Mesendoderm (in vitro differentiated cells): ENCODE measurements at regions not wholly inside any gene's neighbourhood (a gene's known extent, or its start where the extent isn't known, plus 50 kb on each side); places are given as distances from the start of the nearest gene placed in this dataset.

Experiments used
- DNase-seq: peaks from one replicate; pipeline ENCODE4 v3.0.0; 2013
- H2AK5ac ChIP-seq: 2 replicates; pipeline ENCODE4 v1.6.1; 2013; ENCODE audit warnings: low read length, inconsistent platforms
- H2BK120ac ChIP-seq: 2 replicates; pipeline ENCODE4 v1.6.1; 2013; ENCODE audit warnings: low read depth, mild to moderate bottlenecking, low read length, moderate library complexity, mixed read lengths
- H2BK15ac ChIP-seq: replicated peaks from 2 replicates; pipeline ENCODE4 v1.6.1; 2013; ENCODE audit warnings: low read depth, mild to moderate bottlenecking, moderate library complexity
- H2BK5ac ChIP-seq: 2 replicates; pipeline ENCODE4 v1.6.1; 2013; ENCODE audit warnings: low read length, inconsistent platforms
- H3K18ac ChIP-seq: 2 replicates; pipeline ENCODE4 v1.6.1; 2013; ENCODE audit warnings: mild to moderate bottlenecking, low read length, mixed read lengths
- H3K23ac ChIP-seq: one replicate; pipeline ENCODE4 v1.6.1; 2013; ENCODE audit warnings: low read length
- H3K27ac ChIP-seq: 2 replicates; pipeline ENCODE4 v1.5.1; 2013; ENCODE audit warnings: low read depth, mild to moderate bottlenecking, inconsistent platforms, low read length, moderate library complexity
- H3K27me3 ChIP-seq: 2 replicates; pipeline ENCODE4 v1.6.1; 2013; ENCODE audit warnings: low read length, control low read depth, mild to moderate bottlenecking, inconsistent platforms; ENCODE audit not compliant: insufficient read depth, poor library complexity
- H3K36me3 ChIP-seq: 2 replicates; pipeline ENCODE4 v1.6.1; 2013; ENCODE audit warnings: low read length, inconsistent platforms; ENCODE audit not compliant: control insufficient read depth, insufficient read depth
- H3K4ac ChIP-seq: one replicate; pipeline ENCODE4 v1.6.1; 2013; ENCODE audit warnings: low read depth, mild to moderate bottlenecking, low read length, moderate library complexity
- H3K4me1 ChIP-seq: 2 replicates; pipeline ENCODE4 v1.6.1; 2013; ENCODE audit warnings: low read depth, low read length, inconsistent platforms; ENCODE audit not compliant: control insufficient read depth
- H3K4me2 ChIP-seq: 2 replicates; pipeline ENCODE4 v1.6.1; 2013; ENCODE audit warnings: low read length
- H3K4me3 ChIP-seq: 2 replicates; pipeline ENCODE4 v1.5.1; 2013; ENCODE audit warnings: mild to moderate bottlenecking, low read length
- H3K56ac ChIP-seq: one replicate; pipeline ENCODE4 v1.6.1; 2013; ENCODE audit warnings: low read length
- H3K79me1 ChIP-seq: 2 replicates; pipeline ENCODE4 v1.6.1; 2013; ENCODE audit warnings: low read length, inconsistent platforms
- H3K79me2 ChIP-seq: 2 replicates; pipeline ENCODE4 v1.6.1; 2013; ENCODE audit warnings: mild to moderate bottlenecking, low read length; ENCODE audit not compliant: control insufficient read depth, insufficient read depth
- H3K9ac ChIP-seq: 2 replicates; pipeline ENCODE4 v1.6.1; 2013; ENCODE audit warnings: low read length, inconsistent platforms
- H4K5ac ChIP-seq: one replicate; pipeline ENCODE4 v1.6.1; 2013; ENCODE audit warnings: low read length
- H4K8ac ChIP-seq: one replicate; pipeline ENCODE4 v1.6.1; 2013; ENCODE audit warnings: low read depth, mild to moderate bottlenecking, control low read depth, low read length, moderate library complexity
- WGBS: extraction: QIAGEN DNeasy Blood & Tissue Kit; methylation state at CpG from one replicate; pipeline ENCODE4 v1.1.7; 2013; ENCODE audit warnings: low lambda C conversion rate, missing lambda C conversion rate; ENCODE audit not compliant: insufficient coverage; ENCODE audit errors: extremely low coverage; 5-methylcytosine and 5-hydroxymethylcytosine counted together

- H3K9ac ChIP-seq = no peak overlapping the region
- DNase-seq = no peak
- no peaks in the 10 kb centered on the region for H3K27me3 ChIP-seq
Observed at GRCh38 chr4:31548021-31548420, 827.9 kb downstream of the PCDH7 start.

DNA sequence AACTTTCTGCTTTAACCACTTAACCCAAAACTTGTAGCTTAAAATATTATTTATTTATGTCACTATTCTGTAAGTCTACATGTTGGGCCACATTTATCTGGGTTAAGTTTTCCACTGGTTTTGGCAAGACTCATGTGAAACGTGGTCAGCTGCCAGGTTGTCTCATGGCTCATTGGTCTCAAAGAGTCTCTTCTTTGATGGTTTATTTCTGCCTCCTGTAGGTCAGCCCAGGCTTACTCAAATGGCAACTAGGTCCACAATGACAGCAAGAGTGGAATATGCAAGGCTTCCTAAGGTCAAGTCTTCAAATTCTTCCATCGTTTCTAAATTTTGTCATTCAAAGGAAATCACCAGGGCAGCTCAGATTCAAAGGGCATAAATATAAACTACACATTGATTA lies 828.7 kb downstream of the PCDH7 start:
- H4K8ac ChIP-seq = no peak overlapping the region
- H4K5ac ChIP-seq = no peak overlapping the region
- no peaks in the 10 kb centered on the region for H3K79me1 ChIP-seq
- no peak overlapping the region for H3K56ac ChIP-seq
- H3K4ac ChIP-seq = no peak overlapping the region
- no peak overlapping the region for H3K27ac ChIP-seq
- H2BK15ac ChIP-seq = no peak overlapping the region
- no peak overlapping the region for H3K18ac ChIP-seq
- no peak overlapping the region for H2BK5ac ChIP-seq
- no peak overlapping the region for H2AK5ac ChIP-seq
- no peaks in the 10 kb centered on the region for H3K79me2 ChIP-seq
- H3K36me3 ChIP-seq = no peaks in the 10 kb centered on the region
- no peak overlapping the region for H3K4me2 ChIP-seq
- H3K4me3 ChIP-seq = no peak overlapping the region
- no peaks in the 10 kb centered on the region for H3K27me3 ChIP-seq
- DNase-seq = no peak
- no CpG with 5 or more reads among the region's 2 CpGs for WGBS
- no peak overlapping the region for H3K9ac ChIP-seq
- H2BK120ac ChIP-seq = no peak overlapping the region
- H3K4me1 ChIP-seq = no peaks in the 10 kb centered on the region
- H3K23ac ChIP-seq = no peak overlapping the region

More at GRCh38 chr4:31548021-31548420, 827.9 kb downstream of the PCDH7 start:
- no peak overlapping the region for H4K5ac ChIP-seq
- no peak overlapping the region for H3K4me2 ChIP-seq
- H3K79me2 ChIP-seq = no peaks in the 10 kb centered on the region
- H3K56ac ChIP-seq = no peak overlapping the region
- H3K18ac ChIP-seq = no peak overlapping the region
- H4K8ac ChIP-seq = no peak overlapping the region
- no peak overlapping the region for H2AK5ac ChIP-seq
- H2BK120ac ChIP-seq = no peak overlapping the region
- H2BK5ac ChIP-seq = no peak overlapping the region
- H3K36me3 ChIP-seq = no peaks in the 10 kb centered on the region
- no peak overlapping the region for H3K4ac ChIP-seq
- no peaks in the 10 kb centered on the region for H3K79me1 ChIP-seq
- WGBS = no CpG with 5 or more reads among the region's 2 CpGs
- H3K27ac ChIP-seq = no peak overlapping the region
- H2BK15ac ChIP-seq = no peak overlapping the region
- H3K4me3 ChIP-seq = no peak overlapping the region
- no peak overlapping the region for H3K23ac ChIP-seq
- H3K4me1 ChIP-seq = no peaks in the 10 kb centered on the region

GRCh38 chr4:31549256-31549655 lies 829.1 kb downstream of the PCDH7 start:
- H3K4me1 ChIP-seq = no peaks in the 10 kb centered on the region
- no CpG with 5 or more reads among the region's 1 CpG for WGBS
- no peaks in the 10 kb centered on the region for H3K27me3 ChIP-seq
- no peak overlapping the region for H3K4me3 ChIP-seq
- no peak overlapping the region for H2BK15ac ChIP-seq
- H2BK5ac ChIP-seq = no peak overlapping the region
- no peak overlapping the region for H4K5ac ChIP-seq
- H3K4me2 ChIP-seq = no peak overlapping the region
- no peak overlapping the region for H3K56ac ChIP-seq
- H2BK120ac ChIP-seq = no peak overlapping the region
- no peaks in the 10 kb centered on the region for H3K79me1 ChIP-seq
- no peaks in the 10 kb centered on the region for H3K36me3 ChIP-seq
- H3K23ac ChIP-seq = no peak overlapping the region
- no peak overlapping the region for H2AK5ac ChIP-seq
- no peak for DNase-seq
- no peak overlapping the region for H3K27ac ChIP-seq
- H3K4ac ChIP-seq = no peak overlapping the region
- H3K79me2 ChIP-seq = no peaks in the 10 kb centered on the region
- H3K9ac ChIP-seq = no peak overlapping the region
- no peak overlapping the region for H3K18ac ChIP-seq
- H4K8ac ChIP-seq = no peak overlapping the region

GRCh38 chr4:31557437-31557836 lies 837.3 kb downstream of the PCDH7 start:
- Histone ChIP-seq H4K5ac (no peak overlapping the region), H4K8ac (no peak overlapping the region), H3K79me1 (no peaks in the 10 kb centered on the region), H3K4me2 (no peak overlapping the region), H3K79me2 (no peaks in the 10 kb centered on the region), H3K23ac (no peak overlapping the region), H3K56ac (no peak overlapping the region), H3K4me3 (no peak overlapping the region), H2BK5ac (no peak overlapping the region), H3K4ac (no peak overlapping the region), H2AK5ac (no peak overlapping the region), H2BK15ac (no peak overlapping the region), H3K27ac (no peak overlapping the region), H3K9ac (no peak overlapping the region), H3K4me1 (no peaks in the 10 kb centered on the region), H3K36me3 (no peaks in the 10 kb centered on the region), H3K18ac (no peak overlapping the region), H2BK120ac (no peak overlapping the region), H3K27me3 (no peaks in the 10 kb centered on the region)
- DNase-seq = no peak
- no CpG with 5 or more reads among the region's 2 CpGs for WGBS

DNA sequence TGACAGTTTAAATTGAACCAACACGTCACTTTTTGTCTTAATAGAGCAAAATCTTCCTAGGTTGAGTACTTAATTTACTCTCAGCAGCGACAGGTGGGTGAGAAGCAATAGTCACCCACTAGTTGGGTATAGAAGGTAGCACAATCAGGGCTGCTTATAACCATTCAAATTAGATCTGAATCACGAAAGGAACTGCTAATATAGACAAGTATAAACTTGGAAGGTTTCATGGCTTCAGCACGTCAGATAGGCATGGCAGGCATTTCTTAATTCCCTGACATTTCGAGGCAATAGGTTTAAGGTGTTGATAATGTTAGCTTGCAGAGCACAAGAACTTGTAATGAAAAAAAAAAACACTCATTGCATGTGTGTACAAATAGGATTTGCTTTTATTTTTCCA lies 853.4 kb downstream of the PCDH7 start:
- H3K4me1 ChIP-seq = no peaks in the 10 kb centered on the region
- no peak overlapping the region for H2BK15ac ChIP-seq
- no peak overlapping the region for H3K56ac ChIP-seq
- DNase-seq = no peak
- no peak overlapping the region for H4K5ac ChIP-seq
- H3K4me3 ChIP-seq = no peak overlapping the region
- no peak overlapping the region for H3K27ac ChIP-seq
- no peak overlapping the region for H4K8ac ChIP-seq
- H2BK5ac ChIP-seq = no peak overlapping the region
- H3K23ac ChIP-seq = no peak overlapping the region
- no peak overlapping the region for H2AK5ac ChIP-seq
- H3K18ac ChIP-seq = no peak overlapping the region
- no CpG with 5 or more reads among the region's 5 CpGs for WGBS
- H3K4ac ChIP-seq = no peak overlapping the region
- no peaks in the 10 kb centered on the region for H3K79me2 ChIP-seq
- H3K27me3 ChIP-seq = no peaks in the 10 kb centered on the region
- H3K4me2 ChIP-seq = no peak overlapping the region
- H2BK120ac ChIP-seq = no peak overlapping the region
- no peaks in the 10 kb centered on the region for H3K79me1 ChIP-seq
- no peaks in the 10 kb centered on the region for H3K36me3 ChIP-seq
- H3K9ac ChIP-seq = no peak overlapping the region

- no peak for DNase-seq
- H2BK120ac ChIP-seq = no peak overlapping the region
- no peak overlapping the region for H3K4me2 ChIP-seq
- no peaks in the 10 kb centered on the region for H3K4me1 ChIP-seq
- no CpG with 5 or more reads among the region's 2 CpGs for WGBS
- H3K36me3 ChIP-seq = no peaks in the 10 kb centered on the region
- H4K5ac ChIP-seq = no peak overlapping the region
- H3K4me3 ChIP-seq = no peak overlapping the region
- no peak overlapping the region for H2AK5ac ChIP-seq
- H3K9ac ChIP-seq = no peak overlapping the region
- H2BK5ac ChIP-seq = no peak overlapping the region
- H3K4ac ChIP-seq = no peak overlapping the region
- H3K27me3 ChIP-seq = no peaks in the 10 kb centered on the region
- no peak overlapping the region for H3K27ac ChIP-seq
- H3K56ac ChIP-seq = no peak overlapping the region
- no peak overlapping the region for H3K18ac ChIP-seq
- H3K79me1 ChIP-seq = no peaks in the 10 kb centered on the region
- H3K23ac ChIP-seq = no peak overlapping the region
- no peak overlapping the region for H4K8ac ChIP-seq
- no peaks in the 10 kb centered on the region for H3K79me2 ChIP-seq
- H2BK15ac ChIP-seq = no peak overlapping the region
Observed at GRCh38 chr4:31575504-31575903, 855.3 kb downstream of the PCDH7 start.
